ENCODE measurements at regions not wholly inside any gene's neighbourhood (a gene's known extent, or its start where the extent isn't known, plus 50 kb on each side); places are given as distances from the start of the nearest gene placed in this dataset.
"Not testable (repeated sequence)": the region's sequence is repeated elsewhere in the genome, so short reads cannot be mapped to it uniquely, and the experiment has no call there.

DNA sequence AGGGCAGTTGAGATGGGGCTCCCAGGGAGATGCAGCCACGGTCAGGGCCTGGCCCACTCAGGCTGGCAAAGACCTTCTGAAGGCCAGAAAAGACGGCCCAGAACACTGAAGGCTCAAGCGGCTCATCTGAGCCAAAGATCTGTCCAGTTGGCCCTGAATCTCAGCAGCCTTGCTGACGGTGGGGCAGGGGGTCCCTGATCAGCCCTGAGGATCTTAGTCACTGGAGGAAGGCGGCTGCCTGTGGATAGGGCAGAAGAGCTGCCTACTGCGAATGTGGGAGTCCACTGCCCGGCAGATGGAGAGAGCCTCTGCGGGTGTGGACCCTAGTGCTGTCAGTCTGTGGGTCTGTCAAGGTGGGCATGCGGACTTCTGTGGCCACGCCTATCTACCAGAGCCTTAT lies 1738.2 kb downstream of the TP53TG3F start:
- no peak for DNase-seq

- DNase-seq = no peak
These were observed 1739.1 kb downstream of the TP53TG3F start for GRCh38 chr16:35198223-35199199.

DNA sequence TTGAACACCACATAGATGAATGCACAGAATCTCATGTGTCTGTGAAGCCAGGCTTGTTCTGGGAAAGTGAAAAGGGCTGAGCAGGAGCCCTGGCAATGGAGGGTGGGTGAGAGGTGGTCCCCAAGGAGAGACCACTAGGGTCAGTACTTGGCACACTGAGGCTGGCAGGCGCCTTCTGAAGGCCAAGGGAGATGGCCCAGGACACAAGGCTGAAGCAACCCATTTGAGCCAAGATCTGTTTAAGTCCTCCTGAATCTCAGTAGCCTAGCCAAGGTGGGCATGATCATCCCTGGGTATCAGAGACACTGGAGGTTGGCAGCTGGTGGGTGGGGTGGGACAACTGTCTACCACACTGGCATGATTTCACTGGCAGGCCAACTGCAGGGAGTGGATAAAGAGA lies 1741.2 kb downstream of the TP53TG3F start:
- DNase-seq = no peak

- no peak for DNase-seq
These were observed 1741.7 kb downstream of the TP53TG3F start for GRCh38 chr16:35201151-35201550.

DNA sequence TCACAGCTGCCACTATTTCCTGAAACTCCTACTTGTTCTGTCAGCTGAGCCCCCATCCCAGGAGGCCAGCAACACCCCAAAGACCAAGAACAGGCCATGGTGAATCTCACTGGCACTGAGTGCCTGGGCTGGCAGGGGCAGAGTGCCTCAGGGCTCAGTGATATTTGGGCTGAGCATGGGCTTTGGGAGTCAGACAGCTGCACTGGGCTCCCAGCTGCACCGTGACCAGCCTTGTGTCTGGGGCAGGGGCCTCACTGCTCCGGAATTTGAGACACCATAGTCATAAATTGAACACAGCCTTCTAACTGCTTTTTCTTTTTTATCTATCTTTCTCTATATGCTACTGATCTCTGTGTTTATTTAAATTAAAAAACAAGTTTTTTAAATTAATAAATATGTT lies 1744.2 kb downstream of the TP53TG3F start:
- no peak for DNase-seq

DNA sequence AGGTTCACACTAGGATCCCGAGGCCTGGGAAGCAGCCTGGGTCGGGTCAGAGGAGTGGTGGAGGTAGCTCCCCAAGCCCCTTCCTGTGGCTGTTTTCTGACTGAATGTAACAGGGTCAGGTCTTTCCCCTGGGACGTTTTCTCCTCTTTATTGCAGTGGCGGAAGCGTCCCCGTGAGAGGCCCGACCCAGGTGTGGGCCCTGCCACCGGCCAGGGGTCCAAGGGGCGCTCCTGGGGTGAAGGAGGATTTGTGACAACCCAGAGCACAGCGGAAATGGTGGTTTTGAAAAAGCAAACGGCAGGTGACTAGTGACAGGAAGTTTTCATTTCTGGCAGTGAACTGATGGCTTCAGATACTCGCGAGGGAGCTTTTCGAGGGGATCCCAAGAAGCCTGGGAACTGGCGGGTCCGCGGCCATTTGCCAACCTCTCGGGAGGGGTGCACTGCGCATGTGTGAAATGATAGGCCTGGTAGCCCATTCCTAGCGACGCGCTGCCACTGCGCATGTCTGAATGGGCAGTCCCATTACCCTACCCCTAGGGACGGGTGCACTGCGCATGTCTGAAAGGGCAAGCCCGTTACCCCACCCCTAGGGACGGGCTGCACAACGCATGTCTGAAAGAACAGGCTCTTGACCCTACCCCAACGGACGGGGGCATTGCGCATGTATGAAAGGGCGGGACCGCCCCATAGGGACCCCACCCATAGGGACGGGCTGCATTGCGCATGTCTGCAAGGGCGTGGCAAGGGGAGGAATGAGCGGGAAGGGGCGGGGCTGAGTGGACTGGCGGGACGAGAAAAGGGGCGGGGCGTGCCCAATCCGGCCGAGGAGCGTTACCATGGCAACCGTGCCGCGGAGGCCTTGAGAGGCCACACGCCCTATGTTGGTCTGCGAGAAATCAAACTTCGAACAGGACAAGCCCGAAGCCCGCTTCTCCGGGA lies 1747.9 kb downstream of the TP53TG3F start:
- no peak for DNase-seq

DNA sequence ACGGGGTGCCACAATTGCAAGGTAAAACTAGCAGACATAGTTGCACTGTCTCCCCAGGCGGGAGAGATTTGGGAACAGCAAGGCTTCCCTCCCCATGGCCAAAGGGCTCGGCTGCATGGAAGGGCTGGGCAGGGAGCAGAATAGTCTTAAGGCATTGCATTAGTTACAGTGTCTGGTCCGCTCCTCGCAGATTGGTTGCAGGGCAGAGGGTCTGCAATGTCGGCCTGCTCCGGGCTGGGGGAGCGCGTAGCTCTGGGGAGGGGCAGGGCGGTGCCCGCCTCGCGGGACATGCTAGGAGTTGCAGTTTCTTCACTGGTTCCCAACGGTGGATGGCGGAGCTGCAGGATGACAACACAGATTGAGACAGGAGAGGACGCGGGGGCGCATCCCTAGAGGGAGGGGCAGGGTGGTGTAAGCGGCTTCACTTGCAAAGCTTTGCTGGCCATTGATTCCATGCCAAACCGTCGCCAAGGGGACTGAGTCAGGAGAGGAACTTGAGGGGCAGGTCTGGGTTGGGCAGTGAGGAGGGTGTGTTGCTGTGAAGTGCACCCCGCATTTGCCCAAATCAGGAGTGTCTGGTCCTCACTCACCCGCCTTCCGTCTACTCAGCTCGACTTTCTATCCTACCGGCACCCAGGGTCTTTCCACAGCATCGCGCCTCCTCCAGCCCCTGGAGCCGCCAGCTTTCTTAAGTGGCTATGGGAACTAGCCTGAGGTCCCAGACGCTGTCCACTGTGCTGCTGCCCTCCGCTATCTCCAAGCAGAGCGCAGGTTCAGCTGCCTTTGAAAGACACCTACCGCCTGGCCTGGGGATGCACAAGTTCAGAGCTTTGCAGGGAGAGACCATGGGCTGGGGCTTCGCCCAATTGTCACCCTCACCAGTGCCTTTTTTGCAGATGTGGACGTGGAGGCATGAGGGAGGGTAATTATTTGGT lies 1748.9 kb downstream of the TP53TG3F start:
- no peak for DNase-seq

DNA sequence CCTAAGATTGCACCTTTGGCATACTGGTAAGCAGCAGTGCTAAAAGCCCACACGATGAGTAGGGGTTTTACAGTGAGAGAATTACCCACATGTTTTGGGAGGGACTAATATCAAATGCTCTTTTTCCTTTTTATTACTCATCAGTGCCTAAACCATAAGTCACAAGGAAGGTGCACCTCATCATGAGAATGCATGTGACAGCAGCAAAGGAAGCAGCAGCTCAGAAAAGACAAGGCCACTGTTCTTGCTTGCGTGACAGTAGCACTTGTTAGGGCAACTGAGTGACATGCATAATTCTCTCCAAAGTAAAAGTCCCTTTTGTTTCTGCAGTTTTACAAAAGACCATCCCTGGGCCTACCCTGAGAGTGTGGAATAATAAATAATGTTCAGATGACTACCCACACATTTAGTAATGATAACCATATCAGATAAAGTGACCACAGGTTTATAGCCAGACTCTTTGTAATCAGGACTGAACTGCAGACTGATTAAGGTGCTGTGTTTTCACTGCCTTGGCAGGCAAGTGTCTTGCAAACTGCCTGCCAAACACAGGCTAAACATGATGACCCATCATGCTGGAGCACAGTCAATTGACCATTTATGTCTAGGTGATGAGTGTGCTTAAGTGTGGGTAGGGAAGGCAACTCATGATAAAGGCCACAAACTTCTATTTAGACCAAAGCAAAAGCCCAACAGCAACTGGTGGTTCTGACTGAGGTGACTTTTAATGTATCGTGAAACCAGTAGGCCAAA lies 1751.4 kb downstream of the TP53TG3F start:
- no peak for DNase-seq

DNA sequence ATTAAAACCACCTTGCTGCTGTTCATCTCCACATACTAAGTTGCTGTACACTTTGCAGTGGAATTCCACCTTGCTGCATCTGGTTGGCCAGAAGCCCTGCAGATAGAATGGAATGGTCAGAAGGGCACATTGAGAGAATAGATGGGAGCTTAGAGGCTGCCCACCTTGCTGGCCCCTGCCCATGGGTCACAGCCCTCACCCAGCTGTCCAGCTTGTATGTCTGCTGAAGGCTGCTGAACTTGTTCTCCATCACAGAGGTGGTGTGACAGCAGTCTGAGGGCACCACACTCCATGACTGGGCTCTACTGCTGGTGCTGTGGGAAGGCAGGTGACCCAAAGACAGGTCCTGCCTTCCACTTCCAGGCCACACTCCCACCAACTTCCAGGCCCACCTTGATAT lies 1755.4 kb downstream of the TP53TG3F start:
- DNase-seq = no peak

- no peak for DNase-seq
These were observed 1755.9 kb downstream of the TP53TG3F start for GRCh38 chr16:35215287-35215686.

GRCh38 chr16:35216261-35216660 lies 1756.8 kb downstream of the TP53TG3F start:
- DNase-seq = not testable (repeated sequence)

- DNase-seq = no peak
These were observed 1762.2 kb downstream of the TP53TG3F start for GRCh38 chr16:35221482-35222185.

- DNase-seq = no peak
These were observed 1775.3 kb downstream of the TP53TG3F start for GRCh38 chr16:35234679-35235078.

- DNase-seq = no peak
These were observed 1780.1 kb downstream of the TP53TG3F start for GRCh38 chr16:35239561-35239960.

GRCh38 chr16:35249051-35249450 lies 1789.6 kb downstream of the TP53TG3F start:
- no peak for DNase-seq

- DNase-seq = no peak
These were observed 1793.0 kb downstream of the TP53TG3F start for GRCh38 chr16:35252356-35252936.

- no peak for DNase-seq
These were observed 1795.9 kb downstream of the TP53TG3F start for GRCh38 chr16:35255186-35255803.

DNA sequence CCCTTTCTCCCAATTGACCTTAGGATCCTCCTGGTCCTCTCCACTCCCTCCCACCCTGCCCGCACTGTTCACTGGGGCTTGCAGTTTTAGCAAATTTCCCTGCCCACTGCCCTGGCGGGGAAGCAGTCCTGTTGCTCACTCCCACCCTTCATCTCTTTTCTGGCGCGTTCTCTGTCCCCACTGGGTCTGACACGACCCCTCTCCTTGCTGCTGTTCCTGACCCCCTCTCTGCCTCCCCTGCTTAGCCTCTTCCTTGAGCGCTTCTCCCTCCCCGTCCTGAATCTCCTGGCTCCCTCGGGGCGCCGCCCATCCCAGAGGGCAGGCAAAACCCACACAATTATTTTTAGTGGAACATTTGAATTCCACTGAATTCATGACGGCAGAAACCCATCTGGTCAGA lies 1796.4 kb downstream of the TP53TG3F start:
- DNase-seq = no peak

GRCh38 chr16:35258381-35258780 lies 1799.0 kb downstream of the TP53TG3F start:
- no peak for DNase-seq

GRCh38 chr16:35295856-35296255 lies 1836.4 kb downstream of the TP53TG3F start:
- no peak for DNase-seq

Data from dermis blood vessel endothelial cell (primary cell).